HL-60 (cell line): ENCODE measurements at regions not wholly inside any gene's neighbourhood (a gene's known extent, or its start where the extent isn't known, plus 50 kb on each side); places are given as distances from the start of the nearest gene placed in this dataset.

ENCODE experiments used
- CTCF ChIP-seq: IDR thresholded peaks from one replicate; pipeline ENCODE4 v1.5.1; 2011; ENCODE audit warnings: low read length, control low read depth, inconsistent platforms; ENCODE audit not compliant: insufficient read depth
- POLR2AphosphoS5 ChIP-seq: IDR thresholded peaks from 2 replicates; pipeline ENCODE4 v1.6.1; 2012; ENCODE audit warnings: low read depth
- SPI1 ChIP-seq: IDR thresholded peaks from 2 replicates; pipeline ENCODE4 v1.6.1; 2012; ENCODE audit warnings: low read depth, mild to moderate bottlenecking, borderline replicate concordance

- TF ChIP-seq CTCF, result no peak
- TF ChIP-seq POLR2AphosphoS5, result no peak
- TF ChIP-seq SPI1, result no peak
These were observed 302.6 kb downstream of the DRD1 start for GRCh38 chr5:175141421-175141820.
